ENCODE measurements at regions not wholly inside any gene's neighbourhood (a gene's known extent, or its start where the extent isn't known, plus 50 kb on each side); places are given as distances from the start of the nearest gene placed in this dataset.
A peak's percentile ranks its signal among the peaks of the same experiment; 100 is the strongest.

DNA sequence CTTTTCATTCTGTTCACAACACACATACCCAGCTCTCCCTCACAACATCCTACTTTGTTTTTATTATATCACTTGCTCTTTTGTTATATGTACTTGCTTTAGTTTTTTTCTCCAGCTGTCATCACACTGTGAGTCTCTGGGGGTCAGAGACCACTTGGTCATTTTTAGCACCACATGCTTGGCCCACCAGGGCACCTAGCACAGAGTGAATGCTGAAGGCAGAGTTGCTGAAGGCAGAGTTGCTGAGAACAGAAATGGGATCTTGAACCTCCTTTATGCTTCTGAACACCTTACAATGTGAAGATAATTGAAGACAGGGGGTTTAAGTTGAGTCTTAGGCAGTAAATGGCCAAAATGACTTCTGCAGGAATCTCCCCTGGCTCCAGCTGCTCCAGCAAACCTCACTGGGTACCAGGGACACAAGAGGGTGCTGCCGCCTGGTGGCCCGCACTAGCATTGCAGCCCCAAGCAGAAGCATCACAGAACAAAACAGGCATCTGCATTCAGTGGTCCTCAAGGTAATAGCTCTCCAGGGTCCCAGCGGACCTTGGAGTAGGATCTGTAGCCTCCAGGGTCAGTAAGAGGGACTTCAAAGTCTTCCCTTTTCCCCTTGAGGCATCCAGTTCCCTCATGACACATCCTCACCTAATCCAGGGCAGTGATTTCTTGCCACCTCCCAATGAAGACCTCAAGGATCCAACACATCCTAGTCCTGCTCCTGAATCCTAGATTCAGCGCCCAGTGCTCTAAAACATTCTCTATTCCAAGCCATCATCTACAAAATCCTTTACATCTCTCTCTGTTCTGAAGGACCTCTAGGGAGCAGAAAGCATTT lies 1972.6 kb downstream of the TP53TG3F start:
- Mint-ChIP-seq H3K4me3 (no peak overlapping the region), H3K9me3 (peaks cover 65% of the 10 kb centered on the region), H3K27ac (no peak overlapping the region), H3K4me1 (no peaks in the 10 kb centered on the region), H3K36me3 (no peaks in the 10 kb centered on the region), H3K27me3 (ENCODE audit: low read depth) (no peaks in the 10 kb centered on the region)
- peak; percentile 56 for TF ChIP-seq CTCF (IDR thresholded peaks at IDR 0.05; ENCODE audit: unreplicated experiment)
- no peak for DNase-seq (ENCODE audit: low spot score in 2 of 2, unreplicated experiment in 2 of 2)

DNA sequence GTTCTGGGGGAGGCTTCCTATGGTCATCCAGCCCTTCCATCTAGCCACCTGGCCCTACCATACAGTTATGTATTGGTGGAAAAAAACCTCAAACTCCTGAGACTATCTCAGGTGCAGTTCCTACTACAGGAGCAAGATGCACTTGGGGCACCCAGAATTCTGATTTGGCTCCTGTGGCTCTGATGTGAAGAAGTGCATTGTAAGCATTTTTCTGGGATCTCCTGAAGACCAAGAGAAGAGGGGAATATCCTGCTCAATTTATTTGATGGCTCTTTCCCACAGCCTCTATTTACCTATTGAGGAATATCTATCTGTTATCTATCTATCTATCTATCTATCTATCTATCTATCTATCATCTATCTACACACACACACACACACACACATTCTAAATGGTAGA lies 1981.5 kb downstream of the TP53TG3F start:
- Mint-ChIP-seq H3K27ac (no peak overlapping the region), H3K4me1 (no peaks in the 10 kb centered on the region), H3K27me3 (ENCODE audit: low read depth) (no peaks in the 10 kb centered on the region), H3K4me3 (no peak overlapping the region), H3K9me3 (peaks cover 58% of the 10 kb centered on the region), H3K36me3 (no peaks in the 10 kb centered on the region)
- no peak for DNase-seq (ENCODE audit: low spot score in 2 of 2, unreplicated experiment in 2 of 2)
- TF ChIP-seq CTCF (IDR thresholded peaks at IDR 0.05; ENCODE audit: unreplicated experiment) = no peak

DNA sequence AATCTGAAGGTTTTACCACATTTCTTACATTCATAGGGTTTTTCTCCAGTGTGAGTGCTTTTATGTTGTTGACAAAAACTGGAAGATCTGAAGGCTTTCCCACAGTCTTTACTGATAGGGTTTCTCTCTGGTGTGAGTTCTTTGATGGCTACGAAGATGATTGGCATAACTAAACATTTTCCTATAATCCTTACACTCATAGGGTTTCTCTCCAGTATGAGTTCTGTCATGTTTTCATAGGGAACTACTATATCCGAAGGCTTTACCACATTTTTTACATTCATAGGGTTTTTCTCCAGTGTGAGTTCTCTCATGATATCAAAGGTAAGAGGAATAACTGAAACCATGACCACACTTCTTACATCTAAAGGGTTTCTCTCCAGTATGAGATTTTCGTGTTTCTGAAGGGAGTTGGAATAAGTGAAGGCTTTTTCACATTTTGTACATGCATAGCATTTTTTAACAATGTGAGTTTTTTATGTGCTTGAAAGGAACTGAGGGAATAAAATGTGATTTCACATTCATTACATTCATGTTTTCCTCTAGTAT lies 1987.7 kb downstream of the TP53TG3F start:
- Mint-ChIP-seq H3K27me3 (ENCODE audit: low read depth) (no peaks in the 10 kb centered on the region), H3K27ac (no peak overlapping the region), H3K4me3 (no peak overlapping the region), H3K9me3 (peaks cover 72% of the 10 kb centered on the region), H3K36me3 (peaks cover 4% of the 10 kb centered on the region), H3K4me1 (no peaks in the 10 kb centered on the region)
- DNase-seq (ENCODE audit: low spot score in 2 of 2, unreplicated experiment in 2 of 2) = no peak
- no peak for TF ChIP-seq CTCF (IDR thresholded peaks at IDR 0.05; ENCODE audit: unreplicated experiment)

GRCh38 chr16:35449663-35450062 lies 1990.3 kb downstream of the TP53TG3F start:
- H3K9me3 Mint-ChIP-seq = peaks cover 62% of the 10 kb centered on the region
- H3K4me1 Mint-ChIP-seq = no peaks in the 10 kb centered on the region
- DNase-seq (ENCODE audit: low spot score in 2 of 2, unreplicated experiment in 2 of 2) = no peak
- peaks cover 4% of the 10 kb centered on the region for H3K36me3 Mint-ChIP-seq
- H3K27ac Mint-ChIP-seq = no peak overlapping the region
- no peaks in the 10 kb centered on the region for H3K27me3 Mint-ChIP-seq (ENCODE audit: low read depth)
- no peak overlapping the region for H3K4me3 Mint-ChIP-seq
- TF ChIP-seq CTCF (IDR thresholded peaks at IDR 0.05; ENCODE audit: unreplicated experiment) = no peak

GRCh38 chr16:35450648-35451047 lies 1991.2 kb downstream of the TP53TG3F start:
- Mint-ChIP-seq H3K4me3 (no peak overlapping the region), H3K9me3 (peaks cover 57% of the 10 kb centered on the region), H3K27me3 (ENCODE audit: low read depth) (no peaks in the 10 kb centered on the region), H3K27ac (no peak overlapping the region), H3K4me1 (no peaks in the 10 kb centered on the region), H3K36me3 (peaks cover 4% of the 10 kb centered on the region)
- no peak for TF ChIP-seq CTCF (IDR thresholded peaks at IDR 0.05; ENCODE audit: unreplicated experiment)
- DNase-seq (ENCODE audit: low spot score in 2 of 2, unreplicated experiment in 2 of 2) = no peak
